Naive thymus-derived CD4-positive, alpha-beta T cell (primary cell): ENCODE measurements at regions not wholly inside any gene's neighbourhood (a gene's known extent, or its start where the extent isn't known, plus 50 kb on each side); places are given as distances from the start of the nearest gene placed in this dataset.
"Not testable (repeated sequence)": the region's sequence is repeated elsewhere in the genome, so short reads cannot be mapped to it uniquely, and the experiment has no call there.

Experiments used
- ATAC-seq: fragments of 150-1000 bp; cut with Tn5 transposase; 2 replicates; pipeline ENCODE4 v1.10.0; 2021; ENCODE audit warnings: mild to moderate bottlenecking, moderate library complexity
- CTCF ChIA-PET: fragments of 350-600 bp; sonication (Branson Sonifier 250); formaldehyde crosslinking; loops from one replicate; lab custom pipeline; 2021; ENCODE audit warnings: antibody characterized with exemption; lab: Charles Lee
- POLR2A ChIA-PET: fragments of 350-600 bp; sonication (Branson Sonifier 250); formaldehyde crosslinking; loops from one replicate; lab custom pipeline; 2021; ENCODE audit warnings: antibody characterized with exemption, inconsistent platforms; lab: Charles Lee
- DNase-seq, 9 donors: peaks; one replicate each; pipeline versions ENCODE4 v3.0.0 to v3.0.0-alpha.2; 2020 to 2022; ENCODE audit warnings: mixed read lengths in 1 of 9
- H3K27ac ChIP-seq: one replicate; pipeline ENCODE4 v1.7.0; 2013; ENCODE audit warnings: mild to moderate bottlenecking, low read depth, low read length, moderate library complexity
- H3K27me3 ChIP-seq, 2 donors: one replicate each; pipeline ENCODE4 v1.7.0; 2013; ENCODE audit warnings: low read length in 2 of 2, mild to moderate bottlenecking in 2 of 2, moderate library complexity in 2 of 2; ENCODE audit not compliant: control insufficient read depth in 2 of 2, insufficient read depth in 2 of 2
- H3K36me3 ChIP-seq, 3 experiments: 1 replicate in 2 of 3; 2 replicates in 1 of 3; pipeline ENCODE4 v1.7.0; 2013; ENCODE audit warnings: low read length in 3 of 3, mild to moderate bottlenecking in 3 of 3, moderate library complexity in 1 of 3; ENCODE audit not compliant: insufficient read depth in 3 of 3, control insufficient read depth in 2 of 3
- H3K4me1 ChIP-seq, 2 donors: one replicate each; pipeline ENCODE4 v1.7.0; 2013; ENCODE audit warnings: low read length in 2 of 2, mild to moderate bottlenecking in 2 of 2, moderate library complexity in 1 of 2; ENCODE audit not compliant: control insufficient read depth in 2 of 2, insufficient read depth in 2 of 2
- H3K4me3 ChIP-seq: 2 replicates; pipeline ENCODE4 v1.7.0; 2013; ENCODE audit warnings: mild to moderate bottlenecking, low read length
- H3K9me3 ChIP-seq, 3 experiments: 1 replicate in 2 of 3; 2 replicates in 1 of 3; pipeline ENCODE4 v1.7.0; 2013; ENCODE audit warnings: low read length in 3 of 3; ENCODE audit not compliant: control insufficient read depth in 2 of 3
- H3K27ac Mint-ChIP-seq, 9 donors: one replicate each; pipeline ENCODE4 v1.8.0; 2020 to 2022; ENCODE audit warnings: mixed read lengths in 9 of 9, mild to moderate bottlenecking in 8 of 9, moderate library complexity in 5 of 9, inconsistent platforms in 2 of 9
- H3K27me3 Mint-ChIP-seq, 5 donors: one replicate each; pipeline ENCODE4 v1.8.0; 2021 to 2022; ENCODE audit warnings: mixed read lengths in 5 of 5, mild to moderate bottlenecking in 1 of 5
- H3K36me3 Mint-ChIP-seq, 5 donors: one replicate each; pipeline ENCODE4 v1.8.0; 2020 to 2022; ENCODE audit warnings: mixed read lengths in 5 of 5, mild to moderate bottlenecking in 3 of 5, inconsistent platforms in 1 of 5
- H3K4me1 Mint-ChIP-seq, 7 donors: one replicate each; pipeline ENCODE4 v1.8.0; 2020 to 2022; ENCODE audit warnings: mixed read lengths in 7 of 7, mild to moderate bottlenecking in 3 of 7, inconsistent platforms in 1 of 7
- H3K4me3 Mint-ChIP-seq, 10 donors: one replicate each; pipeline ENCODE4 v1.8.0; 2020 to 2022; ENCODE audit warnings: mild to moderate bottlenecking in 10 of 10, mixed read lengths in 10 of 10, moderate library complexity in 6 of 10, inconsistent platforms in 2 of 10
- H3K9me3 Mint-ChIP-seq, 11 donors: one replicate each; pipeline ENCODE4 v1.8.0; 2020 to 2022; ENCODE audit warnings: mixed read lengths in 11 of 11, mild to moderate bottlenecking in 4 of 11, inconsistent platforms in 1 of 11, moderate library complexity in 1 of 11
- intact Hi-C, 2 donors: fragments of 100-400 bp; cut with micrococcal nuclease; formaldehyde crosslinking; loops; one replicate each; pipeline ENCODE4 v1.15.1; 2023

DNA sequence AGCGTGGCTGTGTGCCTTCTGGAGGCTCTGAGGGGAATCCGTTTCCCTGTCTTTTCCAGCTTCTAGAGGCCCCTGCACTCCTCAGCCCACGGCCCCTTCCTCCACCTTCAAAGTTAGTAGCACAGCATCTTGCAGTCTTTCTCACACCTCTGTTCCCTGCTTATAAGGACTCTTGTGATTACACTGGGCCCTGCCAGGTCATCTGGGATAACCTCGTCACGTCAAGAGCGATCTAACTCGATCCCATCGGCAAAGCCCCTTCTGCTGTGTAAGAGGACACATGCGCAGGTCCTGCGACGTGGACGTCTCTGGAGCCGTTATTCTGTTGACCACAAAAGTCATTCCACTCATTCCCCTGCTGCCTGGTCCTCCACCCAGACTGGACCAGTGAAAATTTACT is 159.2 kb downstream of the BMP7 start:
- no peak overlapping the region for H3K27ac ChIP-seq
- Mint-ChIP-seq H3K4me1 (peaks cover 0 to 4% (median 0%) of the 10 kb centered on the region in 7 donors), H3K4me3 (no peak overlapping the region), H3K36me3 (peaks cover 0 to 6% (median 0%) of the 10 kb centered on the region in 5 donors), H3K27ac (no peak overlapping the region), H3K9me3 (peaks cover 0 to 4% (median 0%) of the 10 kb centered on the region in 11 donors), H3K27me3 (peaks cover 0 to 50% (median 27%) of the 10 kb centered on the region in 5 donors)
- no peaks in the 10 kb centered on the region for H3K27me3 ChIP-seq
- DNase-seq (no peak), ATAC-seq (no peak)
- H3K36me3 ChIP-seq = no peaks in the 10 kb centered on the region
- intact Hi-C loops = no loop called here
- no peaks in the 10 kb centered on the region for H3K9me3 ChIP-seq
- no peaks in the 10 kb centered on the region for H3K4me1 ChIP-seq
- H3K4me3 ChIP-seq = no peak overlapping the region
- CTCF ChIA-PET = no interaction called here
- POLR2A ChIA-PET = no interaction called here

DNA sequence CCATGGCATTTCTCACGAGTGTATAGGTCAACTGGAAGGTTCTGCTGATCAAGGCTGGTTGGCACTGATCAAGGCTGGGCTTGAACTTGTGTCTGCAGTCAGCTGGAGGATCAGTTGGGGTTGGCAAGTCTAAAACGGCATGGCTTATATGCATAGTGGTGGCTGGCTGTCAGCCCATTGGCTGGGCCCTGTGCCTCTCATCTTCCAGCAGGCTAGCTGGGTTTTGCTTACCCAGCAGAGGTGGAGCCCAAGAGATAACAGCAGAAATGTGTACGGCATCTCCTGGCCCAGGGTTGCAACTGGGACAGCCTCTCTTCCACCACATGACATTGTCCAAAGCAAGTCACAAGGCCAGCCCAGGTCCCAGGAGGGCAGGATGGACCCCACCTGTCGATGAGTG is 158.2 kb downstream of the BMP7 start:
- no peak overlapping the region for H3K27ac ChIP-seq
- no peak for DNase-seq
- no peaks in the 10 kb centered on the region for H3K9me3 ChIP-seq
- peaks cover 0 to 50% (median 27%) of the 10 kb centered on the region in 5 donors for H3K27me3 Mint-ChIP-seq
- peaks cover 0 to 4% (median 0%) of the 10 kb centered on the region in 7 donors for H3K4me1 Mint-ChIP-seq
- peaks cover 0 to 4% (median 0%) of the 10 kb centered on the region in 11 donors for H3K9me3 Mint-ChIP-seq
- H3K4me3 ChIP-seq = no peak overlapping the region
- peaks cover 0 to 6% (median 0%) of the 10 kb centered on the region in 5 donors for H3K36me3 Mint-ChIP-seq
- H3K4me3 Mint-ChIP-seq = no peak overlapping the region
- H3K36me3 ChIP-seq = no peaks in the 10 kb centered on the region
- CTCF ChIA-PET = no interaction called here
- no peak overlapping the region for H3K27ac Mint-ChIP-seq
- intact Hi-C loops = no loop called here
- no peaks in the 10 kb centered on the region for H3K4me1 ChIP-seq
- POLR2A ChIA-PET = no interaction called here
- no peak for ATAC-seq
- no peaks in the 10 kb centered on the region for H3K27me3 ChIP-seq

DNA sequence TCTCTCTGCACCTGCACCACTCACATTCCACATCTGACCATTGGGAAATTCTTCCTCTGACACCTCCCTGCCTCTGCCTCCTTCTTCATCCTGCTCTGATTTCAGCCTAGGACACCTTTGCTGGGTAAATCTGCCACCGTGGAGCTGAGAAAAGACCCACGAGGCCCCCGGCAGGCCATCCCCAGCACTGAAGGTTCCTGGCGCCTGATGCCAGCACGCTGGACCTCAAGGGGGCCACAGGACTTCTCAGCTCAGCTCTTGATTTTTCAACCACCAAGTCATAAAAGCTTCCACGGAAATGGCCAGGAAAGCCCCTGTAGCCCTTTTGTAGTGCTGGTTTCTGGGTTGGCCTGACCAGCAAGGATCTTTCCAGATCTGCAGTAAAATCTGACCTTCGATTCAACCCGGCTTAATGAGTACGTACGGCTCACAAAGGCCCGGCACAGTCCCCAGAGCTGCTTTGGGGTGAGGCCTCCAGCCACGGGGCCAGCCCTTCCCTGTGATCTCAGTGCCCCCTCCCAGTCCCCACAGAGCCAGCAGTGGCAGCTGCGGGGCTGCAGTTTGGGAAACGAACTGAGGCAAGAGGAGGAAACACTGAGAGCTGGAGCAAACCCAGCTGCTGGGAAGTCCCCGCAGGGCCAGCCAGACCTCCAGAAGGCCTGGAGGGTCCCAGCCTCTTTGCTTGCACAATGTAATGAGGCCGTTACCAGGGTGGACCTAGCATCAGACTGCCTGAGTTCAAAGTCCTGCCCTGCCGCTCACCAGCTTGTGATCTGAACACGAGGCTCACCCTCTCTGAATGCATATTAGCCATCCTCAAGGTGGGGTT is 157.5 kb downstream of the BMP7 start:
- Mint-ChIP-seq H3K4me1 (peaks cover 0 to 4% (median 0%) of the 10 kb centered on the region in 7 donors), H3K27me3 (peaks cover 0 to 53% (median 31%) of the 10 kb centered on the region in 5 donors), H3K4me3 (no peak overlapping the region), H3K9me3 (peaks cover 0 to 4% (median 0%) of the 10 kb centered on the region in 11 donors), H3K27ac (no peak overlapping the region), H3K36me3 (peaks cover 0 to 6% (median 0%) of the 10 kb centered on the region in 5 donors)
- Histone ChIP-seq H3K9me3 (no peaks in the 10 kb centered on the region), H3K36me3 (no peaks in the 10 kb centered on the region), H3K4me1 (no peaks in the 10 kb centered on the region), H3K27me3 (no peaks in the 10 kb centered on the region), H3K27ac (no peak overlapping the region), H3K4me3 (no peak overlapping the region)
- intact Hi-C loops = no loop called here
- CTCF ChIA-PET = no interaction called here
- POLR2A ChIA-PET = no interaction called here
- ATAC-seq (no peak), DNase-seq (no peak)

DNA sequence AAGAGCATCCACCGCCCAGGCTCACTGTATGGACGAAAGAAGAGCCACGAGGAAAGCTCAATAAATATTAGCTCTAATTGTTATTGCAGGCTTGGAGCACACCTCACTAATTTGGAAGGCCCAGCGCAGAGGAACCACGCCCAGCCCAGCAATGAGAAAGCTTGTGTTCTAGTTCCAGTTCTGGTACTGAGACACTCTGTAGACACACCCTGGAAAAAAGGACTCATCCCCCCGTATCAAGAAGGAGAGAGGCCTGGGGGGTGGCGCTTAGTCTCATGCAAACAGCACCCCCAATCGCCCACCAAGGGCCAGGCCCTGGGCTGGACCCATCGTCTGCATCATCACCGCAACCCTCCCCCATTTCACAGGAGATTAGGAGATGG is 156.9 kb downstream of the BMP7 start:
- DNase-seq = no peak
- no peak overlapping the region for H3K27ac ChIP-seq
- no peak overlapping the region for H3K4me3 ChIP-seq
- H3K27ac Mint-ChIP-seq = no peak overlapping the region
- peaks cover 0 to 4% (median 0%) of the 10 kb centered on the region in 7 donors for H3K4me1 Mint-ChIP-seq
- no peaks in the 10 kb centered on the region for H3K36me3 ChIP-seq
- peaks cover 0 to 4% (median 0%) of the 10 kb centered on the region in 11 donors for H3K9me3 Mint-ChIP-seq
- no peak overlapping the region for H3K4me3 Mint-ChIP-seq
- ATAC-seq = no peak
- CTCF ChIA-PET = no interaction called here
- H3K27me3 Mint-ChIP-seq = peaks cover 0 to 51% (median 28%) of the 10 kb centered on the region in 5 donors
- no peaks in the 10 kb centered on the region for H3K9me3 ChIP-seq
- no peaks in the 10 kb centered on the region for H3K27me3 ChIP-seq
- intact Hi-C loops = no loop called here
- H3K4me1 ChIP-seq = no peaks in the 10 kb centered on the region
- peaks cover 0 to 6% (median 0%) of the 10 kb centered on the region in 5 donors for H3K36me3 Mint-ChIP-seq
- POLR2A ChIA-PET = no interaction called here

DNA sequence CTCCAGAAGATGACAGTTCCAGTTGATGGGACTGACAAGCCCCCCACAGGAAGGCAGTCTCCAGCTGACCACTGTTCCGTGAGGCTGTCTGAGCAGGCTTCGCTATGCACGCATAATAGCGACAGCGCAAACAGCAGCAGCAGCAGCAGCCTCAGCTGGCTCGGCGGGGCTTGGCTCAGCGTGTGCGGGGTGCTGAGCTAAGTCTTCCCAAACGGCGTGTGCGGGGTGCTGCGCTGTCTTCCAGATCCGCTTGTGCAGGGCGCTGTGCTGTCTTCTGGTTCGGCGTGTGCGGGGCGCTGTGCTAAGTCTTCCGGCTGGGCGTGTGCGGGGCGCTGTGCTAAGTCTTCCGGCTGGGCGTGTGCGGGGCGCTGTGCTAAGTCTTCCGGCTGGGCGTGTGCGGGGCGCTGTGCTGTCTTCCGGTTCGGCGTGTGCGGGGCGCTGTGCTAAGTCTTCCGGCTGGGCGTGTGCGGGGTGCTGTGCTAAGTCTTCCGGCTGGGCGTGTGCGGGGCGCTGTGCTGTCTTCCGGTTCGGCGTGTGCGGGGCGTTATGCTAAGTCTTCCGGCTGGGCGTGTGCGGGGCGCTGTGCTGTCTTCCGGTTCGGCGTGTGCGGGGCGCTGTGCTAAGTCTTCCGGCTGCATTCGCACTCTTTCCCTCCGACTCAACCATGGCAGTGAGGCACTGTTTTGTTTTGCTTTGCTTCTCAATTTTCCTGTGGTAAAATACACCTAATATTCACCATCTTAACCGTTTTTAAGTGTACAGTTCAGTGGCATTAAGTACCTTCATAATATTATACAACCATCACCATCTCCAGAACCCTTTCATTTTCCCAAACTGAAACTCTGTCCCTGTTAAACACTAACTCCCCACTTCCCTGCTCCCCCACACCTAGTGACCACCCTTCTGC is 156.1 kb downstream of the BMP7 start:
- H3K36me3 ChIP-seq, H3K27ac Mint-ChIP-seq, ATAC-seq, H3K4me1 ChIP-seq, H3K27me3 ChIP-seq, intact Hi-C loops, H3K4me3 ChIP-seq, H3K27ac ChIP-seq, H3K36me3 Mint-ChIP-seq, H3K9me3 ChIP-seq, H3K4me1 Mint-ChIP-seq, H3K9me3 Mint-ChIP-seq, H3K4me3 Mint-ChIP-seq, CTCF ChIA-PET, POLR2A ChIA-PET, DNase-seq: not testable (repeated sequence)
- H3K27me3 Mint-ChIP-seq = peaks cover 0 to 43% (median 26%) of the 10 kb centered on the region in 5 donors

DNA sequence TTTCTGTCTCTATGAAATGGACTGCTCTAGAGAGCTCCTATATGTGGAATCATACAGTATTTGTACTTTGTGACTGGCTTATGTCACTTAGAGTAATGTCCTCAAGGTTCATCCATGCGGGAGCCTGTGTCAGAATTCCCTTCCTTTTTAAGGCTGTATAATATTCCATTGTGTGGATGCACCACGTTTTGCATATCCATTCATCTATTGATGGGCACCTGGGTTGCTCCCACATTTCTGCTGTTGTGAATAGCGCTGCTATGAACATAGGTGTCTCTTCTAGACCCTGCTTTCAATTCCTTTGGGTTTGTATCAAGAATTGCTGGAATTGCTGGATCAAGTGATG is 155.4 kb downstream of the BMP7 start:
- peaks cover 0 to 6% (median 0%) of the 10 kb centered on the region in 5 donors for H3K36me3 Mint-ChIP-seq
- peaks cover 0 to 4% (median 0%) of the 10 kb centered on the region in 7 donors for H3K4me1 Mint-ChIP-seq
- POLR2A ChIA-PET = no interaction called here
- Histone ChIP-seq H3K4me1 (no peaks in the 10 kb centered on the region), H3K27ac (no peak overlapping the region), H3K4me3 (no peak overlapping the region), H3K9me3 (no peaks in the 10 kb centered on the region), H3K36me3 (no peaks in the 10 kb centered on the region), H3K27me3 (no peaks in the 10 kb centered on the region)
- peaks cover 0 to 6% (median 0%) of the 10 kb centered on the region in 11 donors for H3K9me3 Mint-ChIP-seq
- H3K4me3 Mint-ChIP-seq = no peak overlapping the region
- no peak overlapping the region for H3K27ac Mint-ChIP-seq
- CTCF ChIA-PET = no interaction called here
- intact Hi-C loops = no loop called here
- DNase-seq (no peak), ATAC-seq (no peak)
- H3K27me3 Mint-ChIP-seq = peaks cover 0 to 47% (median 24%) of the 10 kb centered on the region in 5 donors
